ENCODE measurements at regions not wholly inside any gene's neighbourhood (a gene's known extent, or its start where the extent isn't known, plus 50 kb on each side); places are given as distances from the start of the nearest gene placed in this dataset.

DNA sequence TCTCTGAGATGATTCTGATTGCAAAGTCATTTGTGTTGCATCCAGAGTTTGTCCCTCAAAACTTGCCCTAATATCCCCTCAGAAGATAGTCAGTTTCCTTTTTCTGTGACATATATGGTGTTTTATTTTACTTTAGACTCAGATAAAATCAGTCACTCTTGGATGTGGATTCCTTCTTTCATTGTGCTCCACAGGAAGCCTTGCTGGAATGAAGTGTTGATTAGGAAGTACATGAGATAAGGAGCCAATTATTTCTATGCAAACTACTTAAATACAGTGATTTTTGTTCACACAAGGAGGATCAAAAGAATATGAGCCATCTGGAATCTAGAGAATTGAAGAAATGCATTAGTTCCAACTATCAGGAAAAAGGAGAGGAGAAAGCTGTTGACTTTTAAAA lies 107.6 kb upstream of the RXFP2 start:
- H3K9ac ChIP-seq (ENCODE audit: insufficient read depth in 1 of 2, low read depth in 2 of 2, low read length in 2 of 2) = no peak overlapping the region
- intact Hi-C loops (cut with micrococcal nuclease) (no loop called here), in situ Hi-C loops (cut with MboI) (no loop called here)
- no peak overlapping the region for H3K27ac ChIP-seq (ENCODE audit: extremely low read depth, low read depth, low read length)
- no TSS peak for BruUV-seq (replicated peaks)
- no peaks in the 10 kb centered on the region for H4K20me1 ChIP-seq (replicated peaks; ENCODE audit: control insufficient read depth, insufficient read depth, low read length)
- H3K9me1 ChIP-seq (ENCODE audit: control insufficient read depth, insufficient read depth, low read length) = no peaks in the 10 kb centered on the region
- ATAC-seq (no peak), FAIRE-seq (no peak), DNase-seq (ENCODE audit: extremely low read depth in 1 of 4, low spot score in 3 of 4) (no peak)
- H3K4me2 ChIP-seq (ENCODE audit: insufficient read depth, low read length) = no peak overlapping the region
- H3K79me2 ChIP-seq (ENCODE audit: control insufficient read depth, insufficient read depth, low read length) = no peaks in the 10 kb centered on the region
- H3K4me3 ChIP-seq = no peak overlapping the region
- no peak overlapping the region for H2AFZ ChIP-seq (ENCODE audit: low read depth, low read length)
- ChIA-PET CTCF (ENCODE audit: low intra/inter-chr PET ratio) (no interaction called here), POLR2A (no interaction called here)
- no peaks in the 10 kb centered on the region for H3K9me3 ChIP-seq (replicated peaks; ENCODE audit: control insufficient read depth, insufficient read depth, low read depth, low read length)
- TF ChIP-seq ARID1B (IDR thresholded peaks at IDR 0.05) = no peak
- TF ChIP-seq ZBTB8A (IDR thresholded peaks at IDR 0.05; ENCODE audit: partially characterized antibody) = no peak
- no peak for TF ChIP-seq SP1 (CRISPR knock-in tag; IDR thresholded peaks at IDR 0.05)
- no peak for TF ChIP-seq SMAD4 (CRISPR knock-in tag; conservative IDR thresholded peaks at IDR 0.05)
- no peak for TF ChIP-seq KLF13 (tag; IDR thresholded peaks at IDR 0.05; ENCODE audit: borderline replicate concordance, low read depth)
- TF ChIP-seq, protein P1, sequence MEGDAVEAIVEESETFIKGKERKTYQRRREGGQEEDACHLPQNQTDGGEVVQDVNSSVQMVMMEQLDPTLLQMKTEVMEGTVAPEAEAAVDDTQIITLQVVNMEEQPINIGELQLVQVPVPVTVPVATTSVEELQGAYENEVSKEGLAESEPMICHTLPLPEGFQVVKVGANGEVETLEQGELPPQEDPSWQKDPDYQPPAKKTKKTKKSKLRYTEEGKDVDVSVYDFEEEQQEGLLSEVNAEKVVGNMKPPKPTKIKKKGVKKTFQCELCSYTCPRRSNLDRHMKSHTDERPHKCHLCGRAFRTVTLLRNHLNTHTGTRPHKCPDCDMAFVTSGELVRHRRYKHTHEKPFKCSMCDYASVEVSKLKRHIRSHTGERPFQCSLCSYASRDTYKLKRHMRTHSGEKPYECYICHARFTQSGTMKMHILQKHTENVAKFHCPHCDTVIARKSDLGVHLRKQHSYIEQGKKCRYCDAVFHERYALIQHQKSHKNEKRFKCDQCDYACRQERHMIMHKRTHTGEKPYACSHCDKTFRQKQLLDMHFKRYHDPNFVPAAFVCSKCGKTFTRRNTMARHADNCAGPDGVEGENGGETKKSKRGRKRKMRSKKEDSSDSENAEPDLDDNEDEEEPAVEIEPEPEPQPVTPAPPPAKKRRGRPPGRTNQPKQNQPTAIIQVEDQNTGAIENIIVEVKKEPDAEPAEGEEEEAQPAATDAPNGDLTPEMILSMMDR (IDR thresholded peaks at IDR 0.05 in 2 of 3, conservative IDR thresholded peaks at IDR 0.05 in 1 of 3; ENCODE audit: insufficient read depth in 2 of 3, low read depth in 1 of 3, low read length in 3 of 3) = no peak
- TF ChIP-seq CC2D1A (IDR thresholded peaks at IDR 0.05) = no peak
- TF ChIP-seq SUPT5H (IDR thresholded peaks at IDR 0.05) = no peak
- TF ChIP-seq STAG1 (CRISPR knock-in tag; IDR thresholded peaks at IDR 0.05; ENCODE audit: borderline replicate concordance) = no peak
- TF ChIP-seq YBX1 (IDR thresholded peaks at IDR 0.05) = no peak
- no peak for TF ChIP-seq KLF10 (CRISPR knock-in tag; IDR thresholded peaks at IDR 0.05)
- TF ChIP-seq ZFP36 (IDR thresholded peaks at IDR 0.05; ENCODE audit: low read depth, low read length, partially characterized antibody) = no peak
- no peak for TF ChIP-seq ARID2 (IDR thresholded peaks at IDR 0.05)
- TF ChIP-seq POLR3A (IDR thresholded peaks at IDR 0.05; ENCODE audit: borderline replicate concordance, extremely low read depth, insufficient read depth, insufficient read length) = no peak
- TF ChIP-seq, protein P2, sequence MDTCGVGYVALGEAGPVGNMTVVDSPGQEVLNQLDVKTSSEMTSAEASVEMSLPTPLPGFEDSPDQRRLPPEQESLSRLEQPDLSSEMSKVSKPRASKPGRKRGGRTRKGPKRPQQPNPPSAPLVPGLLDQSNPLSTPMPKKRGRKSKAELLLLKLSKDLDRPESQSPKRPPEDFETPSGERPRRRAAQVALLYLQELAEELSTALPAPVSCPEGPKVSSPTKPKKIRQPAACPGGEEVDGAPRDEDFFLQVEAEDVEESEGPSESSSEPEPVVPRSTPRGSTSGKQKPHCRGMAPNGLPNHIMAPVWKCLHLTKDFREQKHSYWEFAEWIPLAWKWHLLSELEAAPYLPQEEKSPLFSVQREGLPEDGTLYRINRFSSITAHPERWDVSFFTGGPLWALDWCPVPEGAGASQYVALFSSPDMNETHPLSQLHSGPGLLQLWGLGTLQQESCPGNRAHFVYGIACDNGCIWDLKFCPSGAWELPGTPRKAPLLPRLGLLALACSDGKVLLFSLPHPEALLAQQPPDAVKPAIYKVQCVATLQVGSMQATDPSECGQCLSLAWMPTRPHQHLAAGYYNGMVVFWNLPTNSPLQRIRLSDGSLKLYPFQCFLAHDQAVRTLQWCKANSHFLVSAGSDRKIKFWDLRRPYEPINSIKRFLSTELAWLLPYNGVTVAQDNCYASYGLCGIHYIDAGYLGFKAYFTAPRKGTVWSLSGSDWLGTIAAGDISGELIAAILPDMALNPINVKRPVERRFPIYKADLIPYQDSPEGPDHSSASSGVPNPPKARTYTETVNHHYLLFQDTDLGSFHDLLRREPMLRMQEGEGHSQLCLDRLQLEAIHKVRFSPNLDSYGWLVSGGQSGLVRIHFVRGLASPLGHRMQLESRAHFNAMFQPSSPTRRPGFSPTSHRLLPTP (IDR thresholded peaks at IDR 0.05; ENCODE audit: borderline replicate concordance, extremely low read depth, insufficient read length) = no peak
- TF ChIP-seq NCOA1 (IDR thresholded peaks at IDR 0.05; ENCODE audit: low read depth) = no peak
- TF ChIP-seq SRSF9 (IDR thresholded peaks at IDR 0.05; ENCODE audit: borderline replicate concordance, low read depth, low read length) = no peak
- no peak for TF ChIP-seq OTX1 (CRISPR knock-in tag; IDR thresholded peaks at IDR 0.05)
- no peak for TF ChIP-seq NFATC3 (IDR thresholded peaks at IDR 0.05)
- H3K4me1 ChIP-seq (replicated peaks in 1 of 2; ENCODE audit: control insufficient read depth in 2 of 2, insufficient read depth in 2 of 2, low read length in 2 of 2) = no peaks in the 10 kb centered on the region
- H3K36me3 ChIP-seq (ENCODE audit: control insufficient read depth, insufficient read depth, low read length) = no peaks in the 10 kb centered on the region
- H3K27me3 ChIP-seq (ENCODE audit: control insufficient read depth in 2 of 2, insufficient read depth in 2 of 2, low read length in 2 of 2) = no peaks in the 10 kb centered on the region

All from K562 (cell line).